ENCODE measurements at regions not wholly inside any gene's neighbourhood (a gene's known extent, or its start where the extent isn't known, plus 50 kb on each side); places are given as distances from the start of the nearest gene placed in this dataset.

DNA sequence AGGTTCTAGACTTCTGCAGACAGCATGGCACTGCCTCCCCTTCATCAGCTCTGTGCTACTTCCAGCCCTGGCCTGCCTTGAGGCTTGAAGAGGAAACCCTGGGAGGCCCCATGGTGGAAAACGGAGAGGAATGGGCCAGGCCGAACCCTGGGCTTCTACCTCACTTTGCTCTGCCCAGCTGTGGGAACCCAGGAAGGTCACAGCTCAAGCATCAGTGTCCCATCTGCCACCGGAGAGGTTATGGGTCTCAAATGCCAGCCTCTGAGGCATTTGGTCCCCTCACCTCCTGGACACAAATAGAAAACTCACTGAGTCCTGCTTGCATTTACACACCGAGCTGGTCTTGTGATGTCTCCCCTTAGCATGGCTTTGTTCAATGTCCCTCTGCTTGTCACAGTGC, 80.1 kb upstream of the ALDH1B1 start:
- DNase-seq: no peak

DNA sequence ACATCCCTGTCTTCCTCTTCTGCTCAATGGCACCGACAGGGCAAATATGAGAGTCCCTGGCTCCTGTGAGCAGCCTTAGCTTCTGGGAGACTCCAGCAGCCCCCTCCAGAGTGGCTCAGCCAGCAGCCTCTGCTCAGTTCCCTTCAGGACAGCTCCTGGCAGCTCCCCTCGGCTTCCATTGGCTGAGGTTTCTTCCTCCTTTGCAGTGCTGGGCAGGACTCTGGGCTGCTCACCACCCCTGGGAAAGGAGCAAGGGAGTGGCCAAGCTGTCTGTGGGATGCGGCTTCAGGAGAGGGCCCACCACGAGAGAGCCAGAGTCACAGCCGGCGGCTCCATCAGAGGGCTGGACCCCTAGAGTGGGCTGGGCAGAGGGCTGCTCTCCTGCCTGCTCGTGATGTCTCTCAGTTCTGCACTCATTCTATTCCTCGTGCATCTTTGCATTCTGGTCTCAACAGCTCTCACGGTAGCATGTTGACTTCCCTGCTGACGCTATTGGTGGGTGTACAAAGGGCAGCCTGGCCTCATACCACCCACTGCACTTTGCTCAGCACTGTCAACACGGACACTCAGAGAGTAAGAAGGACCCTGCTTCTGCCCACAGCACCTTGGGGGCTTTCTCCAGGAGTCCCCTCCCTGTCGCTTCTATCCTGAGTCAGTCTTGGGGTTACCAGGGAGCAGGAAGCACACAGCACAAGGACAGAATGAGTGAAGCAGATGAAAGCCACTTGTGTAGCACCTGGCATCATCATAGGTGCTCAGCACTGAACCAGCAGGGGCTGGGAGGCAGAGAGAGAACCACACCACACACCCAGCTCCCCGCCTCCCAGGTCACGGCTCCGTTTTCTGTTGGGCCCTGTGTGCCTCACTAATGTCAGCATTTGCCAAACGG, 80.9 kb upstream of the ALDH1B1 start:
- DNase-seq: no peak

DNA sequence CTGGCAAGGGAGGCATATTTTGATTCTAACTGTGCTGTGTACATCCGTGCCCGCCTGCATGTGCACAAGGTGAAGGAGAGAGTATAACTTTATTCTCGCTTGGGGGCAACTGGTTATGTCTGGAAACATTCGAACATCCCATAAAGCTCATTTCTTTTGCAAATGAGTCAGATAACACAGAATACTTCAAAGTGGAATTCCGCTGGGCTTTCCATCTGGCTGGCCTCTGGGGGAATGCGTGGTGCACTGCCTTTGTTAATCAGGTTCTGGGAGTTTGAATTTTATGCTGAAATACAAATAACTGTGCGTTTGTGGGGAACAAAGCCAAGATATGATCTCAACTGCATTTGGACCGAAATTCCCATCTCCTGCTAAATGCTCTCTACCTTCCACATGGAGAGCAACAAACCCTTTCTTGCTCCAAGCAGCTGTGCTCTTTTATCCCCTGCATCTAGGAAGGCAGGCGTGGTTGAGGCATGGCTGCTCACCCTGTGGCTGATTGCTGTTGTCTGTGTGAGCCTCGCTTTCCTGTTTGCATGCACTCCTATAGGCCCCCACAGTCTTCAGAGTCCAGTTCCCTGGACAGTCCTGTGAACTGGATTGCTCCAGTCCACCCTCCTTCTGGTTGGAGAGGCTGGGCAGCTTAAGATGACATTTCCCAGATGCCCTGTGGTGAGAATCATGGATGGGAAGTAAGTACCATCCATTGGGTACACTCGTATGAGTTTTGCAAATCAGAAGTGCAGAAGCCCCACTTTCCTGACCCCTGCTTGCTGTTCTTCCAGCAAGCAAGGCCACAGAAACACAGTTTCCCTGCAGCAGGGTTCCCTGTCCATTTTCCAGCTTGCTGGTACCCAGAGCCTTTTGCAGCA, 82.9 kb upstream of the ALDH1B1 start:
- no peak for DNase-seq

DNA sequence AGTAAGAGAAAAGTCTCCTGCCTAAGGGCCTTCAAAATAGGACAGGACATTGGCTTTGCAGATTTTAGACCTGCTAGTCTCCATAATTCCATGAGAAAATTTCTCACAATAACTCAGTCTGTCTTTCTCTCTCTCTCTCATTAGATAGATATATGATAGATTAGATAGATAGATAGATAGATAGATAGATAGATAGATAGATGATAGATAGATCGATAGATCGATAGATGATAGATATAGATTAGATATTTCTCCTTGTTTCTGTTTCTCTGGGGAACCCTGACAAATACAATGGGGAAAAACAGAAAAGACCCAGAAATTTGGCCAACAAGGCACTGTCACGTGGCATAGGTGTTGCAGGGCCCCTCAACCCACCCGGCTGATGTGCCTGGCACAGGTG, 84.4 kb upstream of the ALDH1B1 start:
- DNase-seq: no peak

DNA sequence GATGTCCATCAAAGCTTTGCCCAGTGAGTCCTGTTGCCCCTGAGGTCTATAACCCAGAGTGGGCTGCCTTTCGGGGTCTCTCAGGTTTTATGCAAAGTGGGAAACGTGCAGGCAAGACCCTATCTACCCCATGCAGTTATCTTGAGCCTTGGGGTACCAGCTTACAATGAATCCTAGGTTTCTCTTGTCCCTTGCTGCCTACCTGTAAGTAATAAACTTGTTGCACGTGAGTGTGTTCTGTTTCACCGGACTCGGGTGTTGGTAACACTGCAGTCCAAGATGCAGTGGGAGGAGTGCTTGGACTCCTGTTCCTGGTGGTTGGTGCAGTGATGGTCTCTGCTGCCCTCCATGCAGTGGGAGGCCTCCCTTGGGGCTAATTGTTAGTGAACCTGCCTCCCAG, 85.6 kb upstream of the ALDH1B1 start:
- DNase-seq: no peak

DNA sequence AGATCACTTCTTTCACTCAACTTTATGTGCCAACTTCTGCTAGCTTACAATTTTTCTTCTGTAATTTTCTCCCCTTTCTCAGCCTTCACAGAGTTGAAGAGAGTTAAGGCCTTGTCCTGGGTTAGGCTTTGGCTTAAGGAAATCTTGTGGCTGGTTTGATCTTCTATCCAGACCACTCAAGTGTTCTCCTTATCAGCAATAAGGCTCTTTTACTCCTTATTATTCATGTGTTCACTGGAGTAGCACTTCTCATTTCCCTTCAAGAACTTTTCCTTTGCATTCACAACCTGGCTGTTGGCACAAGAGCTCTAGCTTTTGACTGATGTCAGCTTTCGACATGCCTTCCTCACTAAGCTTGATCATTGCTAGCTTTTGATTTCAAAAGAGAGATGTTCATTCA, 86.9 kb upstream of the ALDH1B1 start:
- no peak for DNase-seq

DNA sequence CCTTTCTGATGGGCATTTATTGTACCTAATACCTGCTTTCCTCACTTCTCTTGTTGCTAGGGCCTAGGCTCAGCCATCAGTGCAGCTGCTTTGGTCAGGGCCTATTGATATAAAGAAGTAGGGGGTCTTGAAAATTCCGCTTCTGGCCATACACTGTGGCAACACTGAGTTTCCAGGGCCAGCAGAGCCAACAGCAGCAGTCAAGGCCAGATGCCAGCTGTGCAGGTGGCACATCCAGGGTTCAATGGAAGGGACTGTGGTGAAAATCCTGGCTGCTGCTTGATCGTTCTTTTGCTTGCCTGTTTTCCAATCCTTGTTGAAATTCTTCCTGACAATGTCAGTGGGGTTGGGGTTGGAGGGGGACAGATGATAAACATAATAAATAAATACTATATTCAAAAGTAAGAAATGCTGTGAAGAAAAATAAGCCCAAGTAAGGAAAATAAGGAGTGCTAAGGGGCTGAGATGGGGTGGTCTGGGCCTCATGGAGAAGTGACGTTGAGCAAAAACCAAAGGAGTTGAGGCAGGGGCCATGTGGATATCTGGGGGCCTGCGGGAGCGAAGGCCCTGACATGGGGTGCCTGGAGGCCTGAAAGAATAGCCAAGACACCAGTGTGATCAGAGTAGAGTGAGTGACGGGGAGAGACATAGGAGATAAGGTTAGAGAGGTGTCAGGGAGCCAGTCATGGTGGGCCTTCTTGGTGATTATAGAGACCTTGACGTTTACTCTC, 91.0 kb upstream of the ALDH1B1 start:
- DNase-seq: no peak

DNA sequence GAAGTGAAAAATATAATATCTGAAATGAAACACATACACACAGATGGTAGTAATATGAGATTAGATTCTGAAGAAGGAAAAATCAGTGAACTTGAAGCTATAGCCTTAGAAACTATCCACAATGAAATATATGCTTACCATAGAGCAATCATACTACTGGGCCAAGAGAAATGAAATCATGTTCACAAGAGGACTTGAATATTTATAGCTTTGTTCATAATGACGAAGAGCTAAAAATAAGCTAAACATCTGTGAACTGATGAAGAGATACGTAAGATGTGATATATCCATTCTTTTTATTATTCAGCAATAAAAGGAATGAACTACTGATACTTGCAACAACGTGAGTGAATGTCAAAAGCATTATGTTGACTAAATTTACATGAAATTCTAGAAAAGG, 92.6 kb upstream of the ALDH1B1 start:
- DNase-seq: no peak

DNA sequence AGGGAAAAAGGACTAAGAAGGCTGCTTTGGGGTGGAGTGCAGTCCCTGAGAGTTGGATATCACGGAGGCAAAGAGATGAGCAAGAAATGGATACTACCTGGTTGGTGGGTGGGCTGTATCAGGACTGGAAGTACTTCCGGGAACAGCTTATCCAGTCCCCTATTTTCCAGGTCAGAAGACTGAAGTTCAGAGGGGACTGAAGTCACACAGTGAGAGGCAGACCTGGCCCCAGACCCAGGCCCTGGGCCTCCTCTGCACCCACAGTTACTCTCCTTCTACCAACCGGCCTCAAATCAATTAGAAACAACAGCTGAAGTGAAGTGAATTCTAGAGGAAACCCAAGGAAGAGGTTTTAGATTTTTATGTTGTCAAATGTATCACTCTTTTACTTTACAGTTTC, 93.6 kb upstream of the ALDH1B1 start:
- no peak for DNase-seq

DNA sequence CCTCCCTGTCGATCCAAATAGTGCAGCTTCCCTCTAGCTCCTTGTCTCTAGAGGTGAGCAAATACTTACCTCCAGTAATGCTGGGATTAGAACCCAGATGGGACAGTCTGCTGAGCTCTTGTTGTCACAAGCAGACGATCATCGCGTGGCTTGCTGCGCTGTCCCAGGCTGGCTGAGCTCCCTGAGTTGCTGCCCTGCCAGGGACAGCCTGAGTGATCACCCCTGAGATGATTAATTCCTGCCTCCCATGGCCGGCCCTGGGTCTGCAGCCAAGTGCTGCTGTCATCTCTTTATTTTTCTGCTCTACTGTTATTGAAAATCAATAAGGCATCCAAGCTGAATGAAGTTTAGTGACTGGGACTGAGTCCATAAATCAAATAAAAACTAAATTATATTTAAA, 94.0 kb upstream of the ALDH1B1 start:
- DNase-seq: no peak

DNA sequence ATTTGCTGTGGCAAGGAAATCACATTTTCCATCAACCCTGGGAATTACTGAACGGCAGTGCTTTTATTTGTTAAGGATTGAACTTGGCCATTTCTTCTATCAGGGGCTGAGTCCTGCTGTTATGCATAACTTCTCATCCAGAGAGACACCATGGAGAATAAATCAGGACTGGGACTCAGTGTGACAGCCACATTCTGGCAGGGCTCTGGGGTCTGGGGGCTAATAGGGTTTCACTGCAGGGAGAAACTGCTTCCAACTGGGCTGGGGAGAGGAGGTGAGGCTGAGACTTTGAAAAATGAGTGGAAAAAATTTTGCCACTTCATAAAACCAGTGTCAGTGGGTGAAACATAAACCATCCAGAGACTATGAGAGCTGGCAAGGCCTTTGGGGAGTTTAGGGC, 95.7 kb upstream of the ALDH1B1 start:
- no peak for DNase-seq

DNA sequence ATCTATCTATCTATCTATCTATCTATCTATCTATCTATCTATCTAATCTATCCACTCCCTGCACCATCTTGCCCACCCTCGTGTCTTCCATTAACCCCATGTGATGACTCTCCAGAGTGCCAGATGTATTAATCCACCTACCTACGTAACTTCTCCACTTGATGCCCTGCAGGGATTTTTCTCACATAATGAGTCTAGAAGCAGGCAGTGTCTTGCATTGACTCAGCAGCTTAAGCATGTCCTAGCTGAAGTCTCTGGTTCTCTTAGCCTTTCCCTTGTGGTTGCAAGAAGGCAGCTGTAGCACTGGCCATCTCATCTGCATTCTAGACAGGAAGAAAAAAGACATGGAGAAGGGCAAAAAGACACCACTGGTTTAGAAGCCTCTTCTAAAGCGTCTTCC, 96.7 kb upstream of the ALDH1B1 start:
- DNase-seq: no peak

DNA sequence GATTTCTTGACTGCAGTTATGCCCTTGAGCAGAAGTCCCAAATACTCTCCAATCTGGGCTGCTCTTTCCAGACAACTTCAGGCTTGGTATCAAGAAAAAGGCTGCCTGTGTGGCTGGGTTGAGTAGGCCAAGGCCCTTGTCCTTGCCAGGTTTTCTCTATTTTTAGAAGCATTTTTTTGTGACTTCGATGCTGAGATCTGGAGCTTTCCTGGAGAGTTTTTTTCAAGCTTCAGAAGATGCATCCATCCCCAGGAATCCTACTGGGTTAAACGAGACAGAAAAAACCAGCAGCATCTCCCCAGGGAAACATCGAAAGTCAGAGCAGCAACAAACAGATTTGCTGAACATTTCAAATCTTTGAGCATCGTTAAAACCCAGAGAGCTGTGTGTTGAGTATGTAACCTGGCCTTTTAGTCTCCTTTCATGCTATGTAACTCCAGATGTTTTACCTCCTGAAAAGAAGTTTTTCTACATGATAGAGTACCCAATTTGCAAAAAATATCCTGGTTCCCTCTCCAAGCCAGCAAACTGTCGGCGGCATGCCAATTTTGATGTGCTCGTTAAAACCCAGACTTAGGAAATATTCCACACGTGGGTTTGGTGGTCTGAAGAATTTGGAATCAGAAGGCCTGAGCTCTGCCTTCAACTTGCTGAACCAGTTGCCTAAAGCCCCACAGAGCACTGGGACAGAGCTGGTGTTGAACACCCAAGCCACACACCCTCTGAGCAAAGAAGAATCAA, 98.1 kb upstream of the ALDH1B1 start:
- DNase-seq: no peak

DNA sequence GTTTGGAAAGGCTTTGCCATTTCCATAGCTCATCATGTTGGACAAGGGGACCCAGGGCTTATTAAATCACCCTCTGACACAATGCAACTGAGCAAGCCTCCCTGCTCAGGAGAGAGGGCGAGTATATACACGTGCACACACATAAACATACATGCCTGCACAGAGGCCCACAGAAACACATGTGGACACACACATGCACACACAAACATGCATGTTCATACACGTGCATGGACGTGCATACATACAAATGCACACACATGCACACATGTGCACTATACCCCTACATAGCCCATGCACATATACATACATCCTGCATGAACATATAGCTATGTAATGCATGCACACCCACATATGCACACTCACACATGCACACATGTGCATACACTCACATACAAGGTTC, 99.5 kb upstream of the ALDH1B1 start:
- DNase-seq: no peak

DNA sequence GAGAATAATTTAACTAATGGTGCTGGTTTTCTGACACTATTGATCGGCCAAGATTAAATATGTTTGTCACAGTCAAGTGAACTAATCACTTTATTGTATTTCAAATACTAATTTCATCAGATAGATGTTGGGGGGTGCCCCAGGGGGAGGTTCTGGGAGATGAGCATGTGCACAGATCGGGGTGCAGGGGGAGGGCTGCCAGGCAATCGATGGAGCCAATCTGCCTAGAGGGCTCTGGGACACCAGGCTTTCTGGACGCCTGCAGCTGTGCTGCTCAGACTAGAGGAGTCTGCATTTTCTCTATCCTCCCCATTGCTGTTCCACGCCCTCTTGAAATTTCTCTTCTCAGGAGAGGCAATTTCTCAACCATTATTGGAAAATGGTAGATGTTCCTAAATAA, 100.0 kb upstream of the ALDH1B1 start:
- no peak for DNase-seq

DNA sequence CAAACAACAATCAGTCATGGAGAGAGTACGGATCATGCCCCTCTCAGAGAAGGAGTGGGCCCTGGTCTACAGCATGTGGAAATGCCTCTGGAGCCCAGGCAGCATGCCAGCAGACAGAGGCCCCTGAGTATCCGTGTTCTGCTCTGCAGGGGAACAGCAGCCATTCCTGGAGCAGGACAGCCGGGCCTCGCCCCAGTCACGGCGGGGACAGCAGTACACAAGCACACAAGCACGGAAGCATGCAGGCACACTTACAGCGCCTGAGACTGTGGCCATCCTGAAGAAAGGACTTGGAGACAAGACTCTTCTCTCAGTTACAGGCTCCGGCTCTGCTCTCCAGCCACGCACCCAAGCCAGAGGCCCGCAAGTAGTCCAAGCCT, 102.6 kb upstream of the ALDH1B1 start:
- DNase-seq: no peak

DNA sequence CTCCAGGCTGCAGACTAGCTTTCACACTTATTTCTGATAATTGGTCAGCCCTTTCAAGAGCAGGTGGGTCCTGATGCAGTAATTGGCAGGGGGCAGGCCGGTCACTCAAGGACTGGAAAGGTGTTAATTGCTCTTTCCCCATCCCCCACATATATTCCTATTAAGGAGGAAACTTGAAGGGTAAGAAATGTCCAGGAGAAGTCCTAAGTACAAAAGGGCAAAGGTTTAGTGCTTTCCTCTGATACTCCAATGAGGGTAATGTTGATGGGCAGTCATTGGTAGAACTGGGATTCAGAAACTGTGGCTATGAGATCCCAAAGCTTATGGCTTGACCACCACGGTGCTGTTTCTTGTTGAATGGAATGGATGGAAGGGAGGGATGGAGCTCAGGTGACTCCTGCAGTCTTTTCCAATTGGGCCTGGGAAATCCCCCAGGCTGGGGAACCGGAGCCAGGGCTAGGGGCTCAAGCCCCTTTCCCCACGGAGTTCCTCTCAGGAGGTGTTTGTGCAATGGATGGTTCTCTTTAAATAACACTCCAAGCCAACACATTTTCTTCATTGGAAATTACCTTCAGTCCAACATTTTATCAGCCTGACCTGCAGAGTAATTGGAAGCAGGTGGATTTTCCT, 103.2 kb upstream of the ALDH1B1 start:
- DNase-seq: no peak

DNA sequence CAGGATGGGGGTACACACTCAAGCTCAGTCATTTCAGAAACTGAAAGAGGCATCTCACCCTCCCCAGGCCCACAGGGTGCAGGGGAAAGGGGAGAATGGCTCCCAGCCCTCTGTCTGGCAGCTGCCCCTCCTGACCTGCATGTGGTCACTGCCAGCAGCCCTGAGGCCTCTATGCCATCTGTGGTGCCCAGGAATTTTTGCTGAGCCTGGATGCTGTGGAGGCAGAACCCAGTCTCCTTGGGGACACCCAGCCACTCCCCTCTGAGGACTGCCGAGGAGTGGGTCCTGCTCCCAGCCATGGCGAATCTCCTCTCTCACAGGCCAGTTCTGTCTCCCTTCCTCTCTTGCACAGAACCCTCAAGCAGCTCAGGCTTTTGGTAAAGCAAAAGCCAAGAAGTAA, 104.0 kb upstream of the ALDH1B1 start:
- DNase-seq: no peak

DNA sequence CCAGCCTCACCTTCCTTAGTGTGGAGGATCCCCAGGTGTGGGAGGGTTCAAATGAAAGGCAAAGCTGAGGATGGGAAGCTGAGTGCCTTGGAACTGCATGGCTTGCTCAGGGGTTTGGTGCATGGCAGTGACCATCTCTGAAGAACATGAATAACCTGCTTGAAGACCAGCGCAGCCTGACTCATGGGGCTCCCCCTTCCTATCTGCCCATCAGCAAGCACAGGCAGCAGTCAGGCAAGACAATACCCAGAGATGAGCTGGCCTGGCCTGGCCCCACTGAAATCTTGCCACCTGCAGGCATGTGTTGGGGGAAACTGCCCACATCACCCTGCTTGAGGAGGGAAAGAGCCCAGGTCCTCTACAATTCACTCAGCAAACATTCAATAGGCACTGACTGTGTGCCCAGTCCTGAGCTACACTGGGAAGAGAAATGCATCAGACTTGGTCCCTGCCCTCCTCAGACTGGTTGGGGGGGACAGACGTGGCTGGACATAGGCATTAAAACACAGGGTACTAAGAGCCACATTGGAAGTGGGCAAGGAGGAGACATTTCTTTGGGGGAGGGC, 105.0 kb upstream of the ALDH1B1 start:
- DNase-seq: no peak

DNA sequence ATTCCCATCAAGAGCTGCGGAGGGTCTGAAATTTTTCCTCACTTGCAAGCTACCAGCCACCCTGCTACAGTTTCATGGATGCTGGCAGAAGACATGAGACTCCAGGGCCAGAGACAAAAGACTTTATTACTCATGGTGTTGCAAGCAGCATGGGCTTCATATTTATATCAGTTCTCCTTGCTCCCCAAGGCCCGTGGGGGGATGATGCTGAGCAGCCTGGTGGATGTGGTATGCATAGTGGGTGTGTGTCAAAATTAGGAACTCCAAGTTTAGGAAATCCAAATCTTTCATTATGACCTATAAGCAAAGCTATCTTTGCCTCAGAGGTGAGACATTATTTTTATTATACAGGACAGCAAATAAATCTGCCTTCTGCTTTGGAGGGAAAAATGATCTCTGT, 105.7 kb upstream of the ALDH1B1 start:
- DNase-seq: no peak

DNA sequence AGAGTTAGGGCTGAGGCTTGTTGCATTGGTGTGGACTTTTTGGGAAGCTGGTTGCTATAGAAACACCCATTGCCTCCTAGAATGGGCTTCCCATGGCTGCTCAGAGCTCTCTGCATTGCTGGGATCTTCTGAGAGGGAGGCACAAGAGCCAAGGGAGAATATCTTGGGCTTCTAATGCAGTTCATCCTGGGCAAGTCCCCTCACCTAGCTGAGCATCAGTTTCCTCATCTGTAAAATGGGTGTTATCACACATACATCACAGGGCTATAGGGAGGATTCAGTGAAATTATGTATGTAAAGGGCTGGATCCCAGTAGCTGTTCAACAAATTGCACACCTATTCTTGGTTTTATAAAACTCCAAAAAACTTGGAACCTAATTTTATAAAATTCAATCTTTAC, 106.1 kb upstream of the ALDH1B1 start:
- DNase-seq: no peak

DNA sequence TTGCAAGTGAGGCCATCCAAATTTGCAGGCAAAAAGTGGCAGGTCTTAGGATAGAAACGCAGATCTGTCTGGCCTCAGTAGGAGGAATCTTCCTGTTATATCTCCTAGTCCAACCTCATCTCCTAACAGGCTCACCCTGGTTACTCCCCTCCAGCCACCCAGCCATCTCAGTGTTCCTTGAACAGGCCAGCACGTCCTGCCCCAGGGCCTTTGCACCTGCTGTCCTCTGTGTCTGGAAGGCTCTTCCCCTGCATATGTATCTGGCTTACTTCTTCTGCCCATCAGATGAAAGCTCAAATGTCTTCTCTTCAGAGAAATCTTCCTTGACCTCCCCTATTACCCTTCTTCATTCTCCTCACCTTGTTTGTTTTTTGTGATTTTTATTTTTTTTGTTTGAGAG, 107.3 kb upstream of the ALDH1B1 start:
- DNase-seq: no peak

All from amniotic stem cell (primary cell).